K562 (cell line): ENCODE measurements at regions not wholly inside any gene's neighbourhood (a gene's known extent, or its start where the extent isn't known, plus 50 kb on each side); places are given as distances from the start of the nearest gene placed in this dataset.

Experiments
- ATAC-seq: fragments of 200-7000 bp; cut with Tn5 transposase; 3 replicates; pipeline ENCODE4 v1.9.1; 2020; ENCODE audit warnings: moderate library complexity
- BruUV-seq: library from RNA; stranded (reverse); fragments of 400-500 nt; replicated peaks from 2 replicates; lab custom pipeline; 2021; lab: Mats Ljungman, UMichigan
- CTCF ChIA-PET: fragments of 300-600 bp; formaldehyde crosslinking; extraction: SDS; loops from one replicate; lab custom pipeline; 2021; ENCODE audit warnings: low intra/inter-chr PET ratio; lab: Yijun Ruan, JAX
- POLR2A ChIA-PET: fragments of 300-600, 350-650 bp; sonication (Branson Sonifier 250); formaldehyde crosslinking; extraction: SDS; loops from one replicate; lab custom pipeline; 2021; ENCODE audit warnings: antibody characterized with exemption, inconsistent platforms; lab: Yijun Ruan, JAX
- DNase-seq, 4 experiments: peaks; one replicate each; pipeline versions ENCODE4 v3.0.0 to v3.0.0-alpha.2; 2011 to 2018; ENCODE audit warnings: low spot score in 3 of 4, mixed read lengths in 3 of 4; ENCODE audit errors: extremely low read depth in 1 of 4
- FAIRE-seq: peaks from 2 replicates; lab custom pipeline; 2011; peaks lifted over from hg19 to GRCh38; lab: Jason Lieb, UNC
- H2AFZ ChIP-seq: 2 replicates; pipeline ENCODE4 v1.6.0; 2011; ENCODE audit warnings: low read depth, low read length, control low read depth, inconsistent platforms
- H3K27ac ChIP-seq: fragments of 200-600 bp; 3 replicates; pipeline ENCODE4 v1.8.0; 2011; ENCODE audit warnings: low read depth, mild to moderate bottlenecking, control low read depth, inconsistent platforms, low read length, moderate library complexity, mixed read lengths; ENCODE audit errors: extremely low read depth
- H3K27me3 ChIP-seq, 2 experiments: fragments of 300-600 bp in 1 of 2; 2 replicates in 1 of 2; 3 replicates in 1 of 2; pipeline versions ENCODE4 v1.6.0 to v1.8.0; 2011; ENCODE audit warnings: inconsistent platforms in 2 of 2, low read length in 2 of 2, mild to moderate bottlenecking in 1 of 2, mixed read lengths in 1 of 2, moderate library complexity in 1 of 2; ENCODE audit not compliant: control insufficient read depth in 2 of 2, insufficient read depth in 2 of 2
- H3K36me3 ChIP-seq: fragments of 300-600 bp; 3 replicates; pipeline ENCODE4 v1.8.0; 2011; ENCODE audit warnings: mild to moderate bottlenecking, low read length, inconsistent platforms; ENCODE audit not compliant: control insufficient read depth, insufficient read depth
- H3K4me1 ChIP-seq, 2 experiments: fragments of 200-600 bp in 1 of 2; replicated peaks in 1 of 2; 2 replicates in 1 of 2; 3 replicates in 1 of 2; pipeline versions ENCODE4 v1.5.1 to v1.8.0; 2011; ENCODE audit warnings: inconsistent platforms in 2 of 2, low read length in 2 of 2, mild to moderate bottlenecking in 1 of 2, mixed read lengths in 1 of 2, moderate library complexity in 1 of 2; ENCODE audit not compliant: control insufficient read depth in 2 of 2, insufficient read depth in 2 of 2
- H3K4me2 ChIP-seq: 2 replicates; pipeline ENCODE4 v1.6.1; 2011; ENCODE audit warnings: low read length, control low read depth, inconsistent platforms, mixed read lengths; ENCODE audit not compliant: insufficient read depth
- H3K4me3 ChIP-seq: fragments of 200-600 bp; sonication (generic), shearing (Covaris generic); 2 replicates; pipeline ENCODE4 v1.5.1; 2016; ENCODE audit warnings: control low read depth, inconsistent platforms
- H3K79me2 ChIP-seq: fragments of 200-600 bp; 3 replicates; pipeline ENCODE4 v1.8.0; 2011; ENCODE audit warnings: low read length, inconsistent platforms; ENCODE audit not compliant: control insufficient read depth, insufficient read depth
- H3K9ac ChIP-seq, 2 experiments: 2 replicates each; pipeline versions ENCODE4 v1.6.0 to v1.6.1; 2011; ENCODE audit warnings: low read depth in 2 of 2, low read length in 2 of 2, control low read depth in 1 of 2, inconsistent platforms in 1 of 2, mild to moderate bottlenecking in 1 of 2, mixed read lengths in 1 of 2; ENCODE audit not compliant: insufficient read depth in 1 of 2
- H3K9me1 ChIP-seq: one replicate; pipeline ENCODE4 v1.6.0; 2011; ENCODE audit warnings: inconsistent platforms, mild to moderate bottlenecking, low read length, moderate library complexity; ENCODE audit not compliant: control insufficient read depth, insufficient read depth
- H3K9me3 ChIP-seq: replicated peaks from 2 replicates; pipeline ENCODE4 v1.5.1; 2011; ENCODE audit warnings: low read depth, low read length, inconsistent platforms; ENCODE audit not compliant: control insufficient read depth, insufficient read depth
- H4K20me1 ChIP-seq: replicated peaks from 2 replicates; pipeline ENCODE4 v1.6.1; 2011; ENCODE audit warnings: low read length, inconsistent platforms, mixed read lengths; ENCODE audit not compliant: control insufficient read depth, insufficient read depth
- DEAF1 ChIP-seq: fragments of 450-650 bp; formaldehyde crosslinking; IDR thresholded peaks from 2 replicates; pipeline ENCODE4 v1.4.0; 2020; ENCODE audit warnings: mild to moderate bottlenecking, moderate library complexity
- E4F1 ChIP-seq: fragments of 250-450 bp; sonication (Bioruptor Pico); IDR thresholded peaks from 2 replicates; pipeline ENCODE4 v1.5.0; 2021; ENCODE audit warnings: mild to moderate bottlenecking, borderline replicate concordance
- ELF1 ChIP-seq: fragments of 200-800 bp; sonication (Bioruptor generic); IDR thresholded peaks from 2 replicates; pipeline ENCODE4 v1.6.1; 2016; ENCODE audit warnings: missing genetic modification characterization, missing compliant biosample characterization
- LARP7 ChIP-seq: fragments of 450-650 bp; IDR thresholded peaks from 2 replicates; pipeline ENCODE4 v1.6.1; 2016
- THRAP3 ChIP-seq: fragments of 450-650 bp; IDR thresholded peaks from 2 replicates; pipeline ENCODE4 v1.6.1; 2016; ENCODE audit warnings: mild to moderate bottlenecking, inconsistent platforms, borderline replicate concordance
- TOE1 ChIP-seq, 2 experiments: fragments of 450-650 bp in 1 of 2; sonication (generic) in 1 of 2; formaldehyde crosslinking in 1 of 2; IDR thresholded peaks; 2 replicates each; pipeline versions ENCODE4 v1.7.1 to v1.8.0; 2016 to 2022; ENCODE audit warnings: borderline replicate concordance in 2 of 2, mild to moderate bottlenecking in 2 of 2, antibody characterized with exemption in 1 of 2, inconsistent platforms in 1 of 2, low read depth in 1 of 2, missing genetic modification reagents in 1 of 2, moderate library complexity in 1 of 2
- ZBED1 ChIP-seq: IDR thresholded peaks from 2 replicates; pipeline ENCODE4 v1.6.1; 2014
- ZBTB8A ChIP-seq: fragments of 450-650 bp; IDR thresholded peaks from 2 replicates; pipeline ENCODE4 v1.6.1; 2018; ENCODE audit warnings: mild to moderate bottlenecking, moderate library complexity; ENCODE audit not compliant: partially characterized antibody
- WGBS: fragments of 100-300 bp; shearing (Covaris generic); methylation state at CpG from one replicate; pipeline ENCODE4 v1.1.6; 2016; ENCODE audit warnings: low coverage, mixed read lengths; ENCODE audit not compliant: insufficient coverage; ENCODE audit errors: missing lambda C conversion rate; 5-methylcytosine and 5-hydroxymethylcytosine counted together
- in situ Hi-C: fragments of 300-500 bp; cut with MboI; formaldehyde crosslinking; loops from 4 replicates; pipeline ENCODE4 v1.15.0; 2018; ENCODE audit warnings: inconsistent platforms, mixed read lengths
- intact Hi-C: fragments of 100-400 bp; cut with micrococcal nuclease; formaldehyde crosslinking; loops from 2 replicates; pipeline ENCODE4 v1.14.2; 2022

GRCh38 chr22:35484651-35485556, 55.7 kb upstream of the RASD2 start:
- H3K4me2 ChIP-seq = no peak overlapping the region
- BruUV-seq = no TSS peak
- POLR2A ChIA-PET = interaction anchor here (1.1 to 1.2 kb wide), 2 partner anchors 12 to 26 kb away, joined by 3 to 4 read pairs; no protein-coding TSS in a partner anchor
- TF ChIP-seq ELF1 (tag) (no peak), ZBED1 (no peak), LARP7 (no peak), E4F1 (CRISPR knock-in tag) (no peak), DEAF1 (no peak), ZBTB8A (no peak), THRAP3 (no peak), TOE1 (IDR thresholded peaks at IDR 0.05; ENCODE audit: borderline replicate concordance) (no peak), TOE1 (CRISPR knock-in tag; IDR thresholded peaks at IDR 0.05; ENCODE audit: borderline replicate concordance, low read depth) (no peak)
- intact Hi-C loops (no loop called here), in situ Hi-C loops (no loop called here)
- H3K27ac ChIP-seq = no peak overlapping the region
- no peak overlapping the region for H3K9ac ChIP-seq
- CTCF ChIA-PET = no interaction called here
- H3K9me1 ChIP-seq = no peaks in the 10 kb centered on the region
- no peak overlapping the region for H2AFZ ChIP-seq
- FAIRE-seq (no peak), DNase-seq (no peak), ATAC-seq (no peak)
- peaks cover 5 to 7% of the 10 kb centered on the region in 2 experiments; a peak in 2 of 5 replicates for H3K4me1 ChIP-seq
- no peaks in the 10 kb centered on the region for H3K36me3 ChIP-seq
- H4K20me1 ChIP-seq = no peaks in the 10 kb centered on the region
- no peak overlapping the region for H3K4me3 ChIP-seq
- 8% methylated on average over 13 of the region's 16 CpGs for WGBS
- peaks cover 2 to 29% of the 10 kb centered on the region in 2 experiments; a peak in 4 of 5 replicates for H3K27me3 ChIP-seq
- no peaks in the 10 kb centered on the region for H3K9me3 ChIP-seq
- no peaks in the 10 kb centered on the region for H3K79me2 ChIP-seq
